ENCODE measurements at regions not wholly inside any gene's neighbourhood (a gene's known extent, or its start where the extent isn't known, plus 50 kb on each side); places are given as distances from the start of the nearest gene placed in this dataset.

DNA sequence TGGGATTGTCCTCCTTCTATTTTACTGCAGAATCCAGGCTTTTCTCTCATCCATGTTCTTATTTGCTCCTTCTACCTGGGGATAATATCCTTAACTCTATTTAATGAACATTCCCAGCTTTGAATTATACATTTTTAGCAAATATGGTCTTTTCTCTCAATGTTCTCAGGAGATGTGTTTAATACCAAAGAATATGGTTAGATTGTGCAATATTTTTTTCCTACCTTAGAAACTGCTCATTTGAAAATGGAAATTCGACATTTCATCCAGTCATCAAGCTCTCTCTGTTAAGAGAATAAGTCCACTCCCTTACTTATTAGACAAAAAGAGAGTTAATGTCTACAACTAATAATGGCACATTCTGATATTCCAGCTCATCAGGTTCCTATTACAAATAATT lies 160.4 kb upstream of the GULP1 start:
- TF ChIP-seq, protein P1, sequence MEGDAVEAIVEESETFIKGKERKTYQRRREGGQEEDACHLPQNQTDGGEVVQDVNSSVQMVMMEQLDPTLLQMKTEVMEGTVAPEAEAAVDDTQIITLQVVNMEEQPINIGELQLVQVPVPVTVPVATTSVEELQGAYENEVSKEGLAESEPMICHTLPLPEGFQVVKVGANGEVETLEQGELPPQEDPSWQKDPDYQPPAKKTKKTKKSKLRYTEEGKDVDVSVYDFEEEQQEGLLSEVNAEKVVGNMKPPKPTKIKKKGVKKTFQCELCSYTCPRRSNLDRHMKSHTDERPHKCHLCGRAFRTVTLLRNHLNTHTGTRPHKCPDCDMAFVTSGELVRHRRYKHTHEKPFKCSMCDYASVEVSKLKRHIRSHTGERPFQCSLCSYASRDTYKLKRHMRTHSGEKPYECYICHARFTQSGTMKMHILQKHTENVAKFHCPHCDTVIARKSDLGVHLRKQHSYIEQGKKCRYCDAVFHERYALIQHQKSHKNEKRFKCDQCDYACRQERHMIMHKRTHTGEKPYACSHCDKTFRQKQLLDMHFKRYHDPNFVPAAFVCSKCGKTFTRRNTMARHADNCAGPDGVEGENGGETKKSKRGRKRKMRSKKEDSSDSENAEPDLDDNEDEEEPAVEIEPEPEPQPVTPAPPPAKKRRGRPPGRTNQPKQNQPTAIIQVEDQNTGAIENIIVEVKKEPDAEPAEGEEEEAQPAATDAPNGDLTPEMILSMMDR (IDR thresholded peaks at IDR 0.05): no peak
- TF ChIP-seq POLR2A (IDR thresholded peaks at IDR 0.05): no peak

All from testis (tissue), 2 donors.